ENCODE measurements at regions not wholly inside any gene's neighbourhood (a gene's known extent, or its start where the extent isn't known, plus 50 kb on each side); places are given as distances from the start of the nearest gene placed in this dataset.
"Not testable (repeated sequence)": the region's sequence is repeated elsewhere in the genome, so short reads cannot be mapped to it uniquely, and the experiment has no call there.

DNA sequence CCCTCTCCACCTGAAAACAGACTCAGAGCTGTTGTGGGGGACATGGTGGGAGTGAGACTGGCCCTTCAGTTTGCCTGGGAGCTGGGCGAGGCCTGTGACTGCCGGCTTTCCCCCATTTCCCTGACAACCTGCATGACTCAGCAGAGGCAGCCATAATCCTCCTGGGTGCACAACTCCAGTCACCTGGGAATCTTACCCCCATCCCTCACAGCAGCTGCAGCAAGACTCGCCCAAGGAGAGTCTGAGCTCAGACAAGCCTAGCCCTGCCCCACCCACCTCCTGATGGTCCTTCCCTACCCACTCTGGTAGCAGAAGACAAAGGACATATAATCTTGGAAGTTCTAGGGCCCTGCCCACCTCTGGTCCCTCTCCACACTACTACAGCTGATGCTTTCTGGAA lies 207.3 kb upstream of the ARID2 start:
- intact Hi-C loops (cut with DNase I): no loop called here
- TF ChIP-seq, protein P1, sequence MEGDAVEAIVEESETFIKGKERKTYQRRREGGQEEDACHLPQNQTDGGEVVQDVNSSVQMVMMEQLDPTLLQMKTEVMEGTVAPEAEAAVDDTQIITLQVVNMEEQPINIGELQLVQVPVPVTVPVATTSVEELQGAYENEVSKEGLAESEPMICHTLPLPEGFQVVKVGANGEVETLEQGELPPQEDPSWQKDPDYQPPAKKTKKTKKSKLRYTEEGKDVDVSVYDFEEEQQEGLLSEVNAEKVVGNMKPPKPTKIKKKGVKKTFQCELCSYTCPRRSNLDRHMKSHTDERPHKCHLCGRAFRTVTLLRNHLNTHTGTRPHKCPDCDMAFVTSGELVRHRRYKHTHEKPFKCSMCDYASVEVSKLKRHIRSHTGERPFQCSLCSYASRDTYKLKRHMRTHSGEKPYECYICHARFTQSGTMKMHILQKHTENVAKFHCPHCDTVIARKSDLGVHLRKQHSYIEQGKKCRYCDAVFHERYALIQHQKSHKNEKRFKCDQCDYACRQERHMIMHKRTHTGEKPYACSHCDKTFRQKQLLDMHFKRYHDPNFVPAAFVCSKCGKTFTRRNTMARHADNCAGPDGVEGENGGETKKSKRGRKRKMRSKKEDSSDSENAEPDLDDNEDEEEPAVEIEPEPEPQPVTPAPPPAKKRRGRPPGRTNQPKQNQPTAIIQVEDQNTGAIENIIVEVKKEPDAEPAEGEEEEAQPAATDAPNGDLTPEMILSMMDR (IDR thresholded peaks at IDR 0.05): no peak
- H3K27ac ChIP-seq: no peak overlapping the region
- no peaks in the 10 kb centered on the region for H3K27me3 ChIP-seq
- no peaks in the 10 kb centered on the region for H3K36me3 ChIP-seq
- ATAC-seq: no peak
- H3K4me3 ChIP-seq: no peak overlapping the region
- no peak for DNase-seq
- no peaks in the 10 kb centered on the region for H3K4me1 ChIP-seq
- peaks cover 3 to 6% of the 10 kb centered on the region in 2 donors for H3K9me3 ChIP-seq

GRCh38 chr12:45526823-45527222 lies 202.7 kb upstream of the ARID2 start:
- H3K27ac ChIP-seq; H3K27me3 ChIP-seq; ATAC-seq; H3K36me3 ChIP-seq; H3K4me1 ChIP-seq; intact Hi-C loops (cut with DNase I); H3K4me3 ChIP-seq; DNase-seq: not testable (repeated sequence)
- H3K9me3 ChIP-seq: peaks cover 3 to 23% of the 10 kb centered on the region in 2 donors

GRCh38 chr12:45532113-45532512 lies 197.4 kb upstream of the ARID2 start:
- H3K9me3 ChIP-seq: peaks cover 0 to 18% of the 10 kb centered on the region in 2 donors
- intact Hi-C loops (cut with DNase I): no loop called here
- TF ChIP-seq, protein P1 (IDR thresholded peaks at IDR 0.05): no peak

DNA sequence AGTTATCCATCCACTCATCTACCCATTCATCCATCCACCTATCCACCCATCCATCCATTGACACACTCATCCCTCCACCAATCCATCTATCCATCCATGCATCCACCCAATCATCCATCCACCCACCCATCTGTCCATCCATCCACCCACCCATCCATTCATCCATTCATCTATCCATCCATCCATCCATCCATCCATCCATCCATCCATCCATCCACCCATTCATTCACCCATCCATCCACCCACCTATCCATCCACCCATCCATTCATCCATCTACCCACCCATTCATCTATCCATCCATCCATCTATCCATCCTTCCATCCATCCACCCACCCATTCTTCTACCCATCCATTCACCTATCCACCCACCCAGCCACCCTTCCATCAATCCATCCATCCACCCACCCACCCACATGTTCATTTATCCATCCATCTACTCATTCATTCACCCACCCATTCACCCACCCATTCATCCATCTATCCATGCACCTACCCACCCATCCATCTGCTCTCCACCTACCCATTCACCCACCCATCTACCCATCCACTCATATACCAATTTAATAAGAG lies 193.8 kb upstream of the ARID2 start:
- H3K27ac ChIP-seq: no peak overlapping the region
- no peaks in the 10 kb centered on the region for H3K9me3 ChIP-seq
- no peaks in the 10 kb centered on the region for H3K36me3 ChIP-seq
- no peaks in the 10 kb centered on the region for H3K4me1 ChIP-seq
- intact Hi-C loops (cut with DNase I): no loop called here
- no peak for DNase-seq
- no peaks in the 10 kb centered on the region for H3K27me3 ChIP-seq
- ATAC-seq: no peak
- H3K4me3 ChIP-seq: no peak overlapping the region
- TF ChIP-seq, protein P1 (IDR thresholded peaks at IDR 0.05): no peak

More at GRCh38 chr12:45532113-45532512, 197.4 kb upstream of the ARID2 start:
- Histone ChIP-seq H3K4me1 (no peaks in the 10 kb centered on the region), H3K27ac (no peak overlapping the region), H3K36me3 (no peaks in the 10 kb centered on the region), H3K4me3 (no peak overlapping the region), H3K27me3 (no peaks in the 10 kb centered on the region)
- ATAC-seq (no peak), DNase-seq (no peak)

DNA sequence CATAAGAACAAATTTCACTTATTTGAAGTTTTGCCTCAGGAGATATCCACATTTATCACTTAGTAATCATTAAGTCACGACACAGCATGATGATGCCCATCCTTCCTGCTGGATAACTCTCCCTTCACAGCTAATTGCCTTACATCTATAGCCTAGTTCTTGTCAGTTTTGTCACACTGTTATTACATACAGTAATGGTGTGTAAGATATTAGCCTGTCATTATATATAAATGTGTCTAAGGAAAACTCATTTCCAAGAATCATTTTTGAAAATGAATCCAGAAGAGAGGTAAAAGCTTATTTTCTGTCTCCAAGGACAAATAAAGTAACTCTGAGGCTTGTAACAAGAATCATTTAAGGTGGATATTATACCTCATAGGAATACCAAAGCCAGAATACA lies 193.2 kb upstream of the ARID2 start:
- no peaks in the 10 kb centered on the region for H3K9me3 ChIP-seq
- H3K36me3 ChIP-seq: no peaks in the 10 kb centered on the region
- no peak overlapping the region for H3K4me3 ChIP-seq
- TF ChIP-seq, protein P1 (IDR thresholded peaks at IDR 0.05): no peak
- no peaks in the 10 kb centered on the region for H3K27me3 ChIP-seq
- ATAC-seq: no peak
- H3K27ac ChIP-seq: no peak overlapping the region
- intact Hi-C loops (cut with DNase I): no loop called here
- no peak for DNase-seq
- no peaks in the 10 kb centered on the region for H3K4me1 ChIP-seq
